OCI-LY1 (cell line): ENCODE measurements at regions not wholly inside any gene's neighbourhood (a gene's known extent, or its start where the extent isn't known, plus 50 kb on each side); places are given as distances from the start of the nearest gene placed in this dataset.

Source experiments
- H2AFZ ChIP-seq: fragments of 200-600 bp; sonication (generic), shearing (Covaris generic); 2 replicates; pipeline ENCODE4 v1.6.0; 2014; ENCODE audit warnings: antibody characterized with exemption, mild to moderate bottlenecking, low read length
- H3F3A ChIP-seq: fragments of 200-600 bp; sonication (generic), shearing (Covaris generic); 2 replicates; pipeline ENCODE4 v1.6.0; 2014; ENCODE audit warnings: mild to moderate bottlenecking, antibody characterized with exemption, low read length, moderate library complexity; ENCODE audit not compliant: insufficient read depth
- H3K27ac ChIP-seq: fragments of 200-600 bp; sonication (generic); 2 replicates; pipeline ENCODE4 v1.5.1; 2014; ENCODE audit warnings: low read length, mixed run types, mild to moderate bottlenecking, low read depth; ENCODE audit not compliant: poor library complexity, severe bottlenecking
- H3K27me3 ChIP-seq: fragments of 200-600 bp; sonication (generic); 2 replicates; pipeline ENCODE4 v1.6.0; 2014; ENCODE audit warnings: antibody characterized with exemption, mild to moderate bottlenecking, low read length, moderate library complexity; ENCODE audit not compliant: insufficient read depth
- H3K36me3 ChIP-seq: fragments of 200-600 bp; sonication (generic); 2 replicates; pipeline ENCODE4 v1.6.1; 2014; ENCODE audit warnings: mild to moderate bottlenecking, antibody characterized with exemption, low read length, moderate library complexity, mixed read lengths; ENCODE audit not compliant: insufficient read depth
- H3K4me1 ChIP-seq: fragments of 200-600 bp; sonication (generic); 2 replicates; pipeline ENCODE4 v1.5.1; 2014; ENCODE audit warnings: mild to moderate bottlenecking, low read length, moderate library complexity; ENCODE audit not compliant: insufficient read depth, severe bottlenecking
- H3K4me2 ChIP-seq: fragments of 200-600 bp; sonication (generic), shearing (Covaris generic); 2 replicates; pipeline ENCODE4 v1.6.1; 2014; ENCODE audit warnings: low read length
- H3K4me3 ChIP-seq: fragments of 200-600 bp; sonication (generic); 2 replicates; pipeline ENCODE4 v1.5.1; 2014; ENCODE audit warnings: low read length, low read depth, mild to moderate bottlenecking, mixed read lengths; ENCODE audit not compliant: poor library complexity, severe bottlenecking
- H3K79me2 ChIP-seq: fragments of 200-600 bp; shearing (Covaris generic); 2 replicates; pipeline ENCODE4 v1.6.1; 2016; ENCODE audit warnings: mixed run types, low read length, mixed read lengths; ENCODE audit not compliant: insufficient read depth
- H3K9ac ChIP-seq: fragments of 200-600 bp; sonication (generic), shearing (Covaris generic); 2 replicates; pipeline ENCODE4 v1.6.1; 2014; ENCODE audit warnings: mild to moderate bottlenecking, low read length, mixed read lengths
- H3K9me2 ChIP-seq: fragments of 200-600 bp; sonication (generic), shearing (Covaris generic); 2 replicates; pipeline ENCODE4 v1.6.1; 2014; ENCODE audit warnings: low read depth, mild to moderate bottlenecking, low read length, mixed read lengths
- H3K9me3 ChIP-seq: fragments of 200-600 bp; shearing (Covaris generic); 2 replicates; pipeline ENCODE4 v1.6.1; 2014; ENCODE audit warnings: low read length, mixed read lengths
- H4K20me1 ChIP-seq: fragments of 200-600 bp; sonication (generic), shearing (Covaris generic); 2 replicates; pipeline ENCODE4 v1.6.0; 2016; ENCODE audit warnings: mild to moderate bottlenecking, low read length; ENCODE audit not compliant: insufficient read depth
- EZH2 ChIP-seq: fragments of 200-600 bp; sonication (generic), shearing (Covaris generic); IDR thresholded peaks from 2 replicates; pipeline ENCODE4 v1.8.0; 2017; ENCODE audit warnings: borderline replicate concordance, mixed run types, mild to moderate bottlenecking, antibody characterized with exemption, low read length, moderate library complexity, mixed read lengths
- TF ChIP-seq, protein P1 (sequence below): fragments of 200-600 bp; sonication (generic), shearing (Covaris generic); IDR thresholded peaks from 2 replicates; pipeline ENCODE4 v1.5.1; 2017; ENCODE audit warnings: mild to moderate bottlenecking, antibody characterized with exemption, low read length, moderate library complexity, mixed read lengths

DNA sequence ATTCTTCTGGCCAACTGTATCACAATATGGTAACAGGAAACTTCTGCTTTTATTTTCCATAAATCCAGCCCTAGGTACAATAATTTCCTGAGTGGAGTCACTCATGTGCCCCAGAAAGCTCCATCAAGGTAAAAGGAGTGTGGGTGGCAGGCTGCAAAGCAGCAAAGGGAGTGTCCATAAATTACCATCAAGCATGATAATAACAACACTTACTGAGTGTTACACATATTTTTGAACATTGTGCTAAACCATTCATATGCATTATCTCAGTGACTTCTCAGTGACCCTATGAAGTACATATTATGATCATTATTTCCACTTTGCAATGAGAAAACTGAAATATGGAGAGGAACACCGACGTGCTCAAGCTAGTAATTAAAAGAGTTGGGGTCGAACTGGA lies 149.2 kb upstream of the PLXNA2 start:
- Histone ChIP-seq H3K4me3 (no peak overlapping the region), H3K27ac (no peak overlapping the region), H3K9me2 (no peaks in the 10 kb centered on the region), H3K27me3 (no peaks in the 10 kb centered on the region), H3K9ac (no peak overlapping the region), H3K36me3 (no peaks in the 10 kb centered on the region), H4K20me1 (no peaks in the 10 kb centered on the region), H3K4me2 (no peak overlapping the region), H3K79me2 (no peaks in the 10 kb centered on the region), H3K9me3 (no peaks in the 10 kb centered on the region), H3K4me1 (no peaks in the 10 kb centered on the region), H2AFZ (no peak overlapping the region), H3F3A (no peaks in the 10 kb centered on the region)
- TF ChIP-seq, protein P1, sequence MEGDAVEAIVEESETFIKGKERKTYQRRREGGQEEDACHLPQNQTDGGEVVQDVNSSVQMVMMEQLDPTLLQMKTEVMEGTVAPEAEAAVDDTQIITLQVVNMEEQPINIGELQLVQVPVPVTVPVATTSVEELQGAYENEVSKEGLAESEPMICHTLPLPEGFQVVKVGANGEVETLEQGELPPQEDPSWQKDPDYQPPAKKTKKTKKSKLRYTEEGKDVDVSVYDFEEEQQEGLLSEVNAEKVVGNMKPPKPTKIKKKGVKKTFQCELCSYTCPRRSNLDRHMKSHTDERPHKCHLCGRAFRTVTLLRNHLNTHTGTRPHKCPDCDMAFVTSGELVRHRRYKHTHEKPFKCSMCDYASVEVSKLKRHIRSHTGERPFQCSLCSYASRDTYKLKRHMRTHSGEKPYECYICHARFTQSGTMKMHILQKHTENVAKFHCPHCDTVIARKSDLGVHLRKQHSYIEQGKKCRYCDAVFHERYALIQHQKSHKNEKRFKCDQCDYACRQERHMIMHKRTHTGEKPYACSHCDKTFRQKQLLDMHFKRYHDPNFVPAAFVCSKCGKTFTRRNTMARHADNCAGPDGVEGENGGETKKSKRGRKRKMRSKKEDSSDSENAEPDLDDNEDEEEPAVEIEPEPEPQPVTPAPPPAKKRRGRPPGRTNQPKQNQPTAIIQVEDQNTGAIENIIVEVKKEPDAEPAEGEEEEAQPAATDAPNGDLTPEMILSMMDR, result no peak
- TF ChIP-seq EZH2, result no peak

GRCh38 chr1:208393826-208394225 lies 149.6 kb upstream of the PLXNA2 start:
- Histone ChIP-seq H2AFZ (no peak overlapping the region), H3K36me3 (no peaks in the 10 kb centered on the region), H3K4me1 (no peaks in the 10 kb centered on the region)

GRCh38 chr1:208397286-208397685 lies 153.1 kb upstream of the PLXNA2 start:
- Histone ChIP-seq H3K9ac (no peak overlapping the region), H3K36me3 (no peaks in the 10 kb centered on the region), H3K9me2 (no peaks in the 10 kb centered on the region), H2AFZ (no peak overlapping the region), H3F3A (no peaks in the 10 kb centered on the region), H3K27me3 (no peaks in the 10 kb centered on the region), H3K4me3 (no peak overlapping the region), H3K9me3 (no peaks in the 10 kb centered on the region), H3K4me2 (no peak overlapping the region), H3K79me2 (no peaks in the 10 kb centered on the region), H4K20me1 (no peaks in the 10 kb centered on the region), H3K27ac (no peak overlapping the region), H3K4me1 (no peaks in the 10 kb centered on the region)
- TF ChIP-seq, protein P1, result no peak
- TF ChIP-seq EZH2, result no peak

More at GRCh38 chr1:208393826-208394225, 149.6 kb upstream of the PLXNA2 start:
- H3K4me2 ChIP-seq, result no peak overlapping the region
- H4K20me1 ChIP-seq, result no peaks in the 10 kb centered on the region
- no peaks in the 10 kb centered on the region for H3K9me2 ChIP-seq
- no peaks in the 10 kb centered on the region for H3K27me3 ChIP-seq
- H3K79me2 ChIP-seq, result no peaks in the 10 kb centered on the region
- TF ChIP-seq, protein P1, result no peak
- TF ChIP-seq EZH2, result no peak
- no peaks in the 10 kb centered on the region for H3F3A ChIP-seq
- no peak overlapping the region for H3K4me3 ChIP-seq
- H3K9me3 ChIP-seq, result no peaks in the 10 kb centered on the region
- H3K9ac ChIP-seq, result no peak overlapping the region
- H3K27ac ChIP-seq, result no peak overlapping the region
